ENCODE measurements at regions not wholly inside any gene's neighbourhood (a gene's known extent, or its start where the extent isn't known, plus 50 kb on each side); places are given as distances from the start of the nearest gene placed in this dataset.

- no peak overlapping the region for H3K4me3 ChIP-seq
- no peaks in the 10 kb centered on the region for H3K36me3 ChIP-seq
- no peaks in the 10 kb centered on the region for H3K9me3 ChIP-seq
- no peaks in the 10 kb centered on the region for H3K27me3 ChIP-seq
- H3K27ac ChIP-seq, result no peak overlapping the region
- H3K4me1 ChIP-seq, result no peaks in the 10 kb centered on the region
- TF ChIP-seq POLR2AphosphoS5 (IDR thresholded peaks at IDR 0.05; ENCODE audit: insufficient read depth in 1 of 2, low read depth in 1 of 2) (no peak), POLR2A (IDR thresholded peaks at IDR 0.05) (no peak), CTCF (IDR thresholded peaks at IDR 0.05) (no peak)
- intact Hi-C loops (cut with DNase I), result no loop called here
- DNase-seq (ENCODE audit: extremely low spot score in 2 of 2), result no peak
These were observed 88.9 kb upstream of the TYRP1 start for GRCh38 chr9:12604164-12604821.

GRCh38 chr9:12612211-12612770, 80.9 kb upstream of the TYRP1 start:
- Histone ChIP-seq H3K27ac (no peak overlapping the region), H3K4me1 (no peaks in the 10 kb centered on the region), H3K4me3 (no peak overlapping the region), H3K36me3 (no peaks in the 10 kb centered on the region), H3K9me3 (no peaks in the 10 kb centered on the region), H3K27me3 (no peaks in the 10 kb centered on the region)
- DNase-seq (ENCODE audit: extremely low spot score in 2 of 2), result no peak
- intact Hi-C loops (cut with DNase I), result no loop called here
- no peak for TF ChIP-seq CTCF (IDR thresholded peaks at IDR 0.05)

GRCh38 chr9:12613071-12613470, 80.1 kb upstream of the TYRP1 start:
- Histone ChIP-seq H3K36me3 (no peaks in the 10 kb centered on the region), H3K4me1 (no peaks in the 10 kb centered on the region), H3K4me3 (no peak overlapping the region), H3K9me3 (no peaks in the 10 kb centered on the region), H3K27me3 (no peaks in the 10 kb centered on the region), H3K27ac (no peak overlapping the region)
- no peak for TF ChIP-seq CTCF (IDR thresholded peaks at IDR 0.05)
- no peak for TF ChIP-seq POLR2AphosphoS5 (IDR thresholded peaks at IDR 0.05; ENCODE audit: insufficient read depth in 1 of 2, low read depth in 1 of 2)
- no peak for TF ChIP-seq POLR2A (IDR thresholded peaks at IDR 0.05)
- intact Hi-C loops (cut with DNase I), result no loop called here
- DNase-seq (ENCODE audit: extremely low spot score in 2 of 2), result no peak

- intact Hi-C loops (cut with DNase I), result no loop called here
- Histone ChIP-seq H3K27me3 (no peaks in the 10 kb centered on the region), H3K4me3 (no peak overlapping the region), H3K9me3 (no peaks in the 10 kb centered on the region), H3K27ac (no peak overlapping the region), H3K4me1 (no peaks in the 10 kb centered on the region), H3K36me3 (no peaks in the 10 kb centered on the region)
- no peak for DNase-seq (ENCODE audit: extremely low spot score in 2 of 2)
- no peak for TF ChIP-seq CTCF (IDR thresholded peaks at IDR 0.05)
- no peak for TF ChIP-seq POLR2AphosphoS5 (IDR thresholded peaks at IDR 0.05; ENCODE audit: insufficient read depth in 1 of 2, low read depth in 1 of 2)
- TF ChIP-seq POLR2A (IDR thresholded peaks at IDR 0.05), result no peak
These were observed 78.7 kb upstream of the TYRP1 start for GRCh38 chr9:12614488-12614887.

- Histone ChIP-seq H3K9me3 (no peaks in the 10 kb centered on the region), H3K27ac (no peak overlapping the region), H3K4me3 (no peak overlapping the region), H3K4me1 (no peaks in the 10 kb centered on the region), H3K36me3 (no peaks in the 10 kb centered on the region), H3K27me3 (no peaks in the 10 kb centered on the region)
- intact Hi-C loops (cut with DNase I), result no loop called here
- TF ChIP-seq POLR2A (IDR thresholded peaks at IDR 0.05) (no peak), CTCF (IDR thresholded peaks at IDR 0.05) (no peak), POLR2AphosphoS5 (IDR thresholded peaks at IDR 0.05; ENCODE audit: insufficient read depth in 1 of 2, low read depth in 1 of 2) (no peak)
- no peak for DNase-seq (ENCODE audit: extremely low spot score in 2 of 2)
These were observed 74.2 kb upstream of the TYRP1 start for GRCh38 chr9:12618956-12619355.

Measured in vagina (tissue), 2 donors.